IMR-90 (cell line): ENCODE measurements at regions not wholly inside any gene's neighbourhood (a gene's known extent, or its start where the extent isn't known, plus 50 kb on each side); places are given as distances from the start of the nearest gene placed in this dataset.
A peak's percentile ranks its signal among the peaks of the same experiment; 100 is the strongest.

ENCODE experiments used
- ATAC-seq: fragments of 200-7000 bp; cut with Tn5 transposase; 2 replicates; pipeline ENCODE4 v1.9.1; 2020; ENCODE audit warnings: low read depth, mild to moderate bottlenecking, moderate library complexity
- BruUV-seq: library from RNA; stranded (reverse); fragments of 400-500 nt; replicated peaks from 2 replicates; lab custom pipeline; 2021; lab: Mats Ljungman, UMichigan
- CTCF ChIA-PET: fragments of 300-600 bp; formaldehyde crosslinking; extraction: SDS; loops from one replicate; lab custom pipeline; 2021; ENCODE audit warnings: antibody characterized with exemption; lab: Yijun Ruan, JAX
- POLR2A ChIA-PET: fragments of 300-600 bp; sonication (Branson Sonifier 250); formaldehyde crosslinking; loops from one replicate; lab custom pipeline; 2022; ENCODE audit warnings: antibody characterized with exemption; ENCODE audit not compliant: unreplicated experiment; lab: Charles Lee
- DNase-seq: peaks from one replicate; pipeline ENCODE4 v3.0.0; 2013
- H2AFZ ChIP-seq: replicated peaks from 2 replicates; pipeline ENCODE3; 2013; ENCODE audit warnings: low read length, mild to moderate bottlenecking; ENCODE audit not compliant: poor library complexity
- H2AK5ac ChIP-seq: 2 replicates; pipeline ENCODE4 v1.6.1; 2013; ENCODE audit warnings: low read depth, low read length, inconsistent platforms
- H2AK9ac ChIP-seq: replicated peaks from 2 replicates; pipeline ENCODE3; 2013; ENCODE audit warnings: mild to moderate bottlenecking, low read depth, low read length, moderate library complexity; ENCODE audit not compliant: poor library complexity
- H2BK120ac ChIP-seq: 2 replicates; pipeline ENCODE4 v1.6.1; 2013; ENCODE audit warnings: low read depth, low read length, inconsistent platforms
- H2BK15ac ChIP-seq: 3 replicates; pipeline ENCODE4 v1.6.1; 2013; ENCODE audit warnings: low read depth, low read length, inconsistent platforms
- H2BK20ac ChIP-seq: 2 replicates; pipeline ENCODE4 v1.6.1; 2013; ENCODE audit warnings: low read depth, mild to moderate bottlenecking, inconsistent platforms, low read length, moderate library complexity
- H2BK5ac ChIP-seq: 2 replicates; pipeline ENCODE4 v1.6.1; 2013; ENCODE audit warnings: mild to moderate bottlenecking, low read depth, low read length, inconsistent platforms; ENCODE audit not compliant: poor library complexity, severe bottlenecking
- H3K14ac ChIP-seq: replicated peaks from 2 replicates; pipeline ENCODE4 v1.6.1; 2013; ENCODE audit warnings: low read depth, low read length, inconsistent platforms
- H3K18ac ChIP-seq: 2 replicates; pipeline ENCODE4 v1.6.1; 2013; ENCODE audit warnings: low read depth, low read length, control low read depth
- H3K23ac ChIP-seq: 2 replicates; pipeline ENCODE4 v1.6.1; 2013; ENCODE audit warnings: low read depth, low read length, inconsistent platforms
- H3K27ac ChIP-seq: 2 replicates; pipeline ENCODE4 v1.5.1; 2013; ENCODE audit warnings: mild to moderate bottlenecking, control low read depth, low read length; ENCODE audit not compliant: insufficient read depth
- H3K27me3 ChIP-seq: 2 replicates; pipeline ENCODE4 v1.6.1; 2013; ENCODE audit warnings: low read length; ENCODE audit not compliant: control insufficient read depth, insufficient read depth
- H3K36me3 ChIP-seq: 2 replicates; pipeline ENCODE4 v1.6.1; 2013; ENCODE audit warnings: low read length, mixed read lengths; ENCODE audit not compliant: control insufficient read depth, insufficient read depth
- H3K4ac ChIP-seq: 2 replicates; pipeline ENCODE4 v1.6.1; 2013; ENCODE audit warnings: low read depth, low read length, inconsistent platforms
- H3K4me1 ChIP-seq: 2 replicates; pipeline ENCODE4 v1.6.1; 2013; ENCODE audit warnings: low read length, mixed read lengths; ENCODE audit not compliant: control insufficient read depth, insufficient read depth
- H3K4me2 ChIP-seq: 2 replicates; pipeline ENCODE4 v1.6.1; 2013; ENCODE audit warnings: low read depth, mild to moderate bottlenecking, control low read depth, low read length, moderate library complexity
- H3K4me3 ChIP-seq: 2 replicates; pipeline ENCODE4 v1.5.1; 2013; ENCODE audit warnings: low read depth, mild to moderate bottlenecking, control low read depth, low read length, moderate library complexity; ENCODE audit not compliant: insufficient read depth
- H3K56ac ChIP-seq: 2 replicates; pipeline ENCODE4 v1.6.1; 2013; ENCODE audit warnings: low read length, inconsistent platforms; ENCODE audit not compliant: insufficient read depth; ENCODE audit errors: extremely low read depth
- H3K79me1 ChIP-seq, 2 experiments: 2 replicates each; pipeline ENCODE4 v1.6.1; 2013; ENCODE audit warnings: low read length in 2 of 2, inconsistent platforms in 1 of 2, low read depth in 1 of 2
- H3K9ac ChIP-seq: 2 replicates; pipeline ENCODE4 v1.6.1; 2013; ENCODE audit warnings: low read depth, low read length, control low read depth
- H3K9me1 ChIP-seq: 2 replicates; pipeline ENCODE4 v1.6.1; 2013; ENCODE audit warnings: low read length, inconsistent platforms; ENCODE audit not compliant: insufficient read depth
- H3K9me3 ChIP-seq: 2 replicates; pipeline ENCODE4 v1.6.1; 2013; ENCODE audit warnings: low read length; ENCODE audit not compliant: control insufficient read depth, insufficient read depth
- H4K20me1 ChIP-seq: 2 replicates; pipeline ENCODE4 v1.6.1; 2013; ENCODE audit warnings: low read length, inconsistent platforms; ENCODE audit not compliant: insufficient read depth
- H4K5ac ChIP-seq: 2 replicates; pipeline ENCODE4 v1.6.1; 2013; ENCODE audit warnings: mild to moderate bottlenecking, low read depth, low read length, control low read depth
- H4K8ac ChIP-seq, 2 experiments: 2 replicates each; pipeline ENCODE4 v1.6.1; 2013; ENCODE audit warnings: low read depth in 2 of 2, low read length in 2 of 2, control low read depth in 1 of 2, inconsistent platforms in 1 of 2
- H4K91ac ChIP-seq: 2 replicates; pipeline ENCODE4 v1.6.1; 2013; ENCODE audit warnings: low read depth, low read length, inconsistent platforms; ENCODE audit not compliant: insufficient read depth
- BHLHE40 ChIP-seq: fragments of 150-350 bp; IDR thresholded peaks from 2 replicates; pipeline ENCODE4 v1.6.1; 2016; ENCODE audit warnings: mild to moderate bottlenecking, low read depth, low read length
- CEBPB ChIP-seq: IDR thresholded peaks from 2 replicates; pipeline ENCODE4 v1.6.1; 2012; ENCODE audit warnings: low read depth, low read length, improper control_type of control experiment
- CHD1 ChIP-seq: IDR thresholded peaks from 2 replicates; pipeline ENCODE4 v1.6.1; 2012; ENCODE audit warnings: low read depth, low read length, improper control_type of control experiment
- CTCF ChIP-seq: conservative IDR thresholded peaks from 2 replicates; pipeline ENCODE4 v1.5.1; 2012; ENCODE audit warnings: mild to moderate bottlenecking, low read depth, low read length, improper control_type of control experiment
- ELK1 ChIP-seq: fragments of 150-350 bp; IDR thresholded peaks from 2 replicates; pipeline ENCODE4 v1.6.1; 2016; ENCODE audit warnings: low read depth, mild to moderate bottlenecking, low read length, moderate library complexity, borderline replicate concordance
- FOS ChIP-seq: fragments of 150-350 bp; IDR thresholded peaks from 2 replicates; pipeline ENCODE4 v1.6.1; 2016; ENCODE audit warnings: low read depth, low read length
- MAFK ChIP-seq: IDR thresholded peaks from 2 replicates; pipeline ENCODE4 v1.6.1; 2012; ENCODE audit warnings: low read depth, low read length, improper control_type of control experiment
- MAZ ChIP-seq: IDR thresholded peaks from 2 replicates; pipeline ENCODE4 v1.6.1; 2012; ENCODE audit warnings: low read depth, mild to moderate bottlenecking, low read length, improper control_type of control experiment, moderate library complexity, borderline replicate concordance
- MXI1 ChIP-seq: IDR thresholded peaks from 2 replicates; pipeline ENCODE4 v1.6.1; 2012; ENCODE audit warnings: low read depth, mild to moderate bottlenecking, low read length, moderate library complexity, borderline replicate concordance
- NFE2L2 ChIP-seq: fragments of 150-350 bp; IDR thresholded peaks from 2 replicates; pipeline ENCODE4 v1.6.1; 2016; ENCODE audit warnings: low read depth, mild to moderate bottlenecking, low read length
- POLR2A ChIP-seq: IDR thresholded peaks from 2 replicates; pipeline ENCODE4 v1.6.1; 2012; ENCODE audit warnings: mild to moderate bottlenecking, low read depth, low read length
- RAD21 ChIP-seq: IDR thresholded peaks from 2 replicates; pipeline ENCODE4 v1.6.1; 2012; ENCODE audit warnings: low read length, improper control_type of control experiment
- RCOR1 ChIP-seq: IDR thresholded peaks from 2 replicates; pipeline ENCODE4 v1.6.1; 2012; ENCODE audit warnings: mild to moderate bottlenecking, low read length, improper control_type of control experiment; ENCODE audit not compliant: insufficient replicate concordance
- RFX5 ChIP-seq: IDR thresholded peaks from 2 replicates; pipeline ENCODE4 v1.8.0; 2012; ENCODE audit warnings: low read depth, mild to moderate bottlenecking, low read length, moderate library complexity
- SMC3 ChIP-seq: fragments of 150-350 bp; IDR thresholded peaks from 2 replicates; pipeline ENCODE4 v1.6.1; 2016; ENCODE audit warnings: low read depth, mild to moderate bottlenecking, antibody characterized with exemption, low read length, moderate library complexity
- USF2 ChIP-seq: fragments of 150-350 bp; IDR thresholded peaks from 2 replicates; pipeline ENCODE4 v1.6.1; 2017; ENCODE audit warnings: mild to moderate bottlenecking, antibody characterized with exemption, low read length, low read depth
- WGBS, 2 experiments: methylation state at CpG; one replicate each; pipeline versions ENCODE4 v1.1.5 to v1.1.7; 2013; ENCODE audit warnings: missing lambda C conversion rate in 2 of 2; ENCODE audit not compliant: insufficient read length in 1 of 2; ENCODE audit errors: extremely low coverage in 2 of 2; 5-methylcytosine and 5-hydroxymethylcytosine counted together
- dilution Hi-C: fragments of 300-500 bp; cut with HindIII; formaldehyde crosslinking; loops from one replicate; pipeline ENCODE4 v1.14.3; 2018; ENCODE audit warnings: low sequenced_read_pairs; ENCODE audit not compliant: unreplicated experiment
- in situ Hi-C: fragments of 300-500 bp; cut with MboI; formaldehyde crosslinking; loops from 3 replicates; pipeline ENCODE4 v1.14.3; 2019; ENCODE audit warnings: low sequenced_read_pairs, inconsistent platforms, mixed read lengths
- intact Hi-C: fragments of 100-400 bp; cut with micrococcal nuclease; formaldehyde crosslinking; loops from 2 replicates; pipeline ENCODE4 v1.10.0; 2022

GRCh38 chr1:187226396-187226795, 397.6 kb downstream of the PLA2G4A start:
- no peak overlapping the region for H3K4ac ChIP-seq
- peak; percentile 41 for DNase-seq
- H2AFZ ChIP-seq = no peak overlapping the region
- no peaks in the 10 kb centered on the region for H4K20me1 ChIP-seq
- no peak for ATAC-seq
- H3K9ac ChIP-seq = no peak overlapping the region
- dilution Hi-C loops = no loop called here
- H3K23ac ChIP-seq = no peak overlapping the region
- intact Hi-C loops = no loop called here
- H3K9me3 ChIP-seq = no peaks in the 10 kb centered on the region
- no peak overlapping the region for H4K5ac ChIP-seq
- no peak overlapping the region for H2BK20ac ChIP-seq
- no peak overlapping the region for H2AK9ac ChIP-seq
- H3K4me2 ChIP-seq = no peak overlapping the region
- H3K9me1 ChIP-seq = no peaks in the 10 kb centered on the region
- H3K4me3 ChIP-seq = no peak overlapping the region
- no peak overlapping the region for H3K56ac ChIP-seq
- BruUV-seq = no TSS peak
- no peak overlapping the region for H4K8ac ChIP-seq
- H2BK120ac ChIP-seq = no peak overlapping the region
- WGBS, 2 experiments = no CpG with 5 or more reads among the region's 2 CpGs
- H3K4me1 ChIP-seq = no peaks in the 10 kb centered on the region
- H2BK5ac ChIP-seq = no peak overlapping the region
- CTCF ChIA-PET = interaction anchor here (0.5 kb wide), 1 partner anchor 504 kb away, joined by 3 read pairs; no protein-coding TSS in a partner anchor
- in situ Hi-C loops = no loop called here
- POLR2A ChIA-PET = interaction anchor here (0.6 kb wide), 1 partner anchor 24 kb away, joined by 3 read pairs; no protein-coding TSS in a partner anchor
- H3K27me3 ChIP-seq = no peaks in the 10 kb centered on the region
- H3K36me3 ChIP-seq = no peaks in the 10 kb centered on the region
- H2AK5ac ChIP-seq = no peak overlapping the region
- no peak overlapping the region for H3K27ac ChIP-seq
- no peak overlapping the region for H2BK15ac ChIP-seq
- TF ChIP-seq CTCF (no peak), SMC3 (no peak), MXI1 (no peak), POLR2A (no peak), NFE2L2 (no peak), RFX5 (no peak), MAFK (no peak), FOS (no peak), BHLHE40 (no peak), RAD21 (no peak), MAZ (no peak), CEBPB (no peak), CHD1 (no peak), ELK1 (no peak), USF2 (no peak), RCOR1 (no peak)
- H3K79me1 ChIP-seq = no peaks in the 10 kb centered on the region
- no peak overlapping the region for H3K18ac ChIP-seq
- no peak overlapping the region for H4K91ac ChIP-seq
- no peak overlapping the region for H3K14ac ChIP-seq
